Calu3 (cell line): ENCODE measurements at regions not wholly inside any gene's neighbourhood (a gene's known extent, or its start where the extent isn't known, plus 50 kb on each side); places are given as distances from the start of the nearest gene placed in this dataset.

Experiments
- BruUV-seq: library from RNA; stranded (reverse); fragments of 400-500 nt; replicated peaks from 2 replicates; lab custom pipeline; 2021; lab: Mats Ljungman, UMichigan
- CTCF ChIA-PET: fragments of 300-600 bp; sonication (Branson Sonifier 250); formaldehyde crosslinking; loops from one replicate; lab custom pipeline; 2022; ENCODE audit warnings: antibody characterized with exemption; lab: Charles Lee
- DNase-seq: peaks from one replicate; pipeline ENCODE4 v3.0.0; 2022
- H3K27ac Mint-ChIP-seq: one replicate; pipeline ENCODE4 v1.8.0; 2022; ENCODE audit warnings: mixed read lengths; ENCODE audit not compliant: unreplicated experiment
- H3K27me3 Mint-ChIP-seq: one replicate; pipeline ENCODE4 v1.8.0; 2022; ENCODE audit warnings: mixed read lengths; ENCODE audit not compliant: unreplicated experiment
- H3K36me3 Mint-ChIP-seq: one replicate; pipeline ENCODE4 v1.8.0; 2022; ENCODE audit warnings: mild to moderate bottlenecking, moderate library complexity, mixed read lengths; ENCODE audit not compliant: insufficient read depth, unreplicated experiment
- H3K4me1 Mint-ChIP-seq: one replicate; pipeline ENCODE4 v1.8.0; 2022; ENCODE audit warnings: mild to moderate bottlenecking, low read depth, mixed read lengths; ENCODE audit not compliant: unreplicated experiment
- H3K4me3 Mint-ChIP-seq: one replicate; pipeline ENCODE4 v1.8.0; 2022; ENCODE audit warnings: mild to moderate bottlenecking, low read depth, moderate library complexity, mixed read lengths; ENCODE audit not compliant: unreplicated experiment
- H3K9me3 Mint-ChIP-seq: one replicate; pipeline ENCODE4 v1.8.0; 2022; ENCODE audit warnings: low read depth, mixed read lengths; ENCODE audit not compliant: unreplicated experiment
- CTCF ChIP-seq: fragments of 200-600 bp; IDR thresholded peaks from one replicate; pipeline ENCODE4 v1.8.0; 2022; ENCODE audit warnings: antibody characterized with exemption; ENCODE audit not compliant: unreplicated experiment
- intact Hi-C: fragments of 100-400 bp; cut with micrococcal nuclease; formaldehyde crosslinking; loops from one replicate; pipeline ENCODE4 v1.10.0; 2022; ENCODE audit not compliant: unreplicated experiment

- no peaks in the 10 kb centered on the region for H3K36me3 Mint-ChIP-seq
Observed at GRCh38 chr10:57031346-57031745, 670.3 kb upstream of the ZWINT start.

GRCh38 chr10:57026307-57026706 lies 665.2 kb upstream of the ZWINT start:
- Mint-ChIP-seq H3K4me1 (peaks cover 7% of the 10 kb centered on the region), H3K36me3 (no peaks in the 10 kb centered on the region), H3K4me3 (no peak overlapping the region), H3K9me3 (peaks cover 7% of the 10 kb centered on the region), H3K27me3 (no peaks in the 10 kb centered on the region), H3K27ac (no peak overlapping the region)
- TF ChIP-seq CTCF: no peak
- DNase-seq: no peak
- CTCF ChIA-PET: no interaction called here
- BruUV-seq: no TSS peak
- intact Hi-C loops: no loop called here

More at GRCh38 chr10:57031346-57031745, 670.3 kb upstream of the ZWINT start:
- Mint-ChIP-seq H3K9me3 (peaks cover 7% of the 10 kb centered on the region), H3K4me3 (no peak overlapping the region), H3K27me3 (no peaks in the 10 kb centered on the region), H3K4me1 (no peaks in the 10 kb centered on the region), H3K27ac (no peak overlapping the region)
- intact Hi-C loops: no loop called here
- CTCF ChIA-PET: no interaction called here
- DNase-seq: no peak
- BruUV-seq: no TSS peak
- TF ChIP-seq CTCF: no peak

GRCh38 chr10:57023626-57024025 lies 662.6 kb upstream of the ZWINT start:
- BruUV-seq: no TSS peak
- H3K4me3 Mint-ChIP-seq: no peak overlapping the region
- no peaks in the 10 kb centered on the region for H3K27me3 Mint-ChIP-seq
- no peak overlapping the region for H3K27ac Mint-ChIP-seq
- CTCF ChIA-PET: interaction anchor here (1.6 kb wide), 1 partner anchor 17 kb away, joined by 3 read pairs; no protein-coding TSS in a partner anchor
- H3K9me3 Mint-ChIP-seq: peaks cover 5% of the 10 kb centered on the region
- H3K36me3 Mint-ChIP-seq: no peaks in the 10 kb centered on the region
- TF ChIP-seq CTCF: no peak
- intact Hi-C loops: no loop called here
- peaks cover 13% of the 10 kb centered on the region for H3K4me1 Mint-ChIP-seq
- no peak for DNase-seq

- H3K27me3 Mint-ChIP-seq: no peaks in the 10 kb centered on the region
- peaks cover 24% of the 10 kb centered on the region for H3K4me1 Mint-ChIP-seq
- intact Hi-C loops: no loop called here
- peaks cover 3% of the 10 kb centered on the region for H3K9me3 Mint-ChIP-seq
- no peaks in the 10 kb centered on the region for H3K36me3 Mint-ChIP-seq
- no peak for TF ChIP-seq CTCF
- BruUV-seq: no TSS peak
- no peak overlapping the region for H3K27ac Mint-ChIP-seq
- no peak for DNase-seq
- CTCF ChIA-PET: no interaction called here
- no peak overlapping the region for H3K4me3 Mint-ChIP-seq
Observed at GRCh38 chr10:57018452-57018851, 657.4 kb upstream of the ZWINT start.
